ENCODE measurements at regions not wholly inside any gene's neighbourhood (a gene's known extent, or its start where the extent isn't known, plus 50 kb on each side); places are given as distances from the start of the nearest gene placed in this dataset.

DNA sequence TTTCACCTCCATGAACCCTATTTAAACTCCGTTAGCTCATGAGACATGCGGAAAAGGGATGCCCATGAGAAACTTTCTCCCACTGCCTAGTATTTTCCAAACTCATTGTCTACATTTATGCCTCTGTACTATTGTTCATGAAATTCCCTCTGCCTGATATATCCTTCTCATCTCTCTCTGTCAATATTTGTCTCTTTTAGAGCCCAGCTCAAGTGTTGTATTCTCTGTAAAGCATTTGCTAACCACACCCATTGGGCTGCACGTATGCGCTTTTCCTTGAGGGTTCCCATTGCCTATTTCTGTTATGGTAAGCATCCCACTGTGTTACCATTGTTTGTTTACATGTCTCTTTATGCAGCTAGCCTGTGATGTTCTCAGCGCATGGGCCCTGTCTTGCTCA is 211.4 kb downstream of the MDFIC start:
- TF ChIP-seq CTCF (IDR thresholded peaks at IDR 0.05) (no peak), EP300 (IDR thresholded peaks at IDR 0.05) (no peak), POLR2A (IDR thresholded peaks at IDR 0.05) (no peak)

Measured in ovary (tissue), 3 donors.